ENCODE measurements at regions not wholly inside any gene's neighbourhood (a gene's known extent, or its start where the extent isn't known, plus 50 kb on each side); places are given as distances from the start of the nearest gene placed in this dataset.

GRCh38 chr2:16496426-16497388, 168.9 kb downstream of the CYRIA start:
- no peak for DNase-seq

GRCh38 chr2:16495509-16496208, 170.0 kb downstream of the CYRIA start:
- no peak for DNase-seq

GRCh38 chr2:16494836-16495508, 170.7 kb downstream of the CYRIA start:
- no peak for DNase-seq

GRCh38 chr2:16493788-16494187, 171.8 kb downstream of the CYRIA start:
- no peak for DNase-seq

GRCh38 chr2:16487686-16488085, 177.9 kb downstream of the CYRIA start:
- DNase-seq = no peak

GRCh38 chr2:16485251-16485650, 180.4 kb downstream of the CYRIA start:
- DNase-seq = no peak

GRCh38 chr2:16482460-16482859, 183.2 kb downstream of the CYRIA start:
- no peak for DNase-seq

- DNase-seq = no peak
Measured at GRCh38 chr2:16481351-16481750, 184.3 kb downstream of the CYRIA start.

GRCh38 chr2:16479721-16480120, 185.9 kb downstream of the CYRIA start:
- no peak for DNase-seq

- no peak for DNase-seq
Measured at GRCh38 chr2:16478434-16479210, 187.0 kb downstream of the CYRIA start.

GRCh38 chr2:16477648-16478047, 188.0 kb downstream of the CYRIA start:
- DNase-seq = no peak

GRCh38 chr2:16476866-16477265, 188.8 kb downstream of the CYRIA start:
- no peak for DNase-seq

- no peak for DNase-seq
Measured at GRCh38 chr2:16475986-16476567, 189.6 kb downstream of the CYRIA start.

GRCh38 chr2:16475586-16475985, 190.0 kb downstream of the CYRIA start:
- DNase-seq = no peak

GRCh38 chr2:16473575-16473974, 192.1 kb downstream of the CYRIA start:
- no peak for DNase-seq

GRCh38 chr2:16470936-16471490, 194.6 kb downstream of the CYRIA start:
- DNase-seq = no peak

GRCh38 chr2:16466821-16467151, 198.8 kb downstream of the CYRIA start:
- DNase-seq = no peak

GRCh38 chr2:16466133-16466820, 199.4 kb downstream of the CYRIA start:
- DNase-seq = no peak

- DNase-seq = no peak
Measured at GRCh38 chr2:16464641-16465040, 201.0 kb downstream of the CYRIA start.

- no peak for DNase-seq
Measured at GRCh38 chr2:16462958-16463357, 202.7 kb downstream of the CYRIA start.

GRCh38 chr2:16461672-16462071, 204.0 kb downstream of the CYRIA start:
- DNase-seq = no peak

GRCh38 chr2:16459606-16460005, 206.0 kb downstream of the CYRIA start:
- no peak for DNase-seq

All from NCI-H1048 (cell line).